ENCODE measurements at regions not wholly inside any gene's neighbourhood (a gene's known extent, or its start where the extent isn't known, plus 50 kb on each side); places are given as distances from the start of the nearest gene placed in this dataset.
A peak's percentile ranks its signal among the peaks of the same experiment; 100 is the strongest.

DNA sequence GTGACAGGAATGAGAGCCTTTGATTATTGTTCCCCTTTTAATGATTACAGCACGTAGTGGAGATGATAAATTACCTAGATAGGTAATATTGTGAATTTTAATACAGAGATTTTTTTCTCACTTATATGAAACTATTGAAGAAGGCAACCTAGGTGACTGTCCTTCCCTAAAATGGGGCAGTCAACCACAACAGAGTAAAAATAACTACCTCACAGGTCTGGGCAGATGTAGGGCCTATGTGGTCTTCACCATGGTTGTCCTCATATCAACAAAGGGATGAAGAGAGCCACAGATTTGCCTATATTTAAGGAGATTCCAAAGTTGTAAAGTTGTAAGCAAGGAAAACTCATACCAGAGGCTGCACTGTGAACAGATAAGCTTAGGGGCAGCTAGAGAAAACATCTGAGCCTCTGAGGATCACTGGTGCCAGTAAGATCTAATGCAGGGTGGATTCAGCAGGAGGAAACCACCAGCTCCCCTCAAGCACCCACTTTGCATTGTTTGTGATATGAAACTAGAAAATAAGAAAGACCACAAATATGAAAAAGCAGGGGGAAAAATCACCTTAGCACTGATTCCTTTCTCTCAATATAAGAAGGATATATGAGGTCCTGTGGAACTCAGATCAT is 547.9 kb upstream of the GALNTL6 start:
- H3K27ac Mint-ChIP-seq, result no peak overlapping the region
- H3K4me1 ChIP-seq (ENCODE audit: insufficient read depth), result no peaks in the 10 kb centered on the region
- DNase-seq (ENCODE audit: low spot score) (no peak), ATAC-seq (no peak)
- no peaks in the 10 kb centered on the region for H4K20me1 ChIP-seq (replicated peaks; ENCODE audit: insufficient read depth)
- no peaks in the 10 kb centered on the region for H3F3A ChIP-seq (replicated peaks; ENCODE audit: low read depth)
- H3K27ac ChIP-seq (ENCODE audit: low read depth), result no peak overlapping the region
- H3K36me3 Mint-ChIP-seq (ENCODE audit: low read depth), result no peaks in the 10 kb centered on the region; the same call in 2 of the 3 replicates
- no peak for TF ChIP-seq STAT1 (IDR thresholded peaks at IDR 0.05; ENCODE audit: unreplicated experiment)
- TF ChIP-seq, protein P1, sequence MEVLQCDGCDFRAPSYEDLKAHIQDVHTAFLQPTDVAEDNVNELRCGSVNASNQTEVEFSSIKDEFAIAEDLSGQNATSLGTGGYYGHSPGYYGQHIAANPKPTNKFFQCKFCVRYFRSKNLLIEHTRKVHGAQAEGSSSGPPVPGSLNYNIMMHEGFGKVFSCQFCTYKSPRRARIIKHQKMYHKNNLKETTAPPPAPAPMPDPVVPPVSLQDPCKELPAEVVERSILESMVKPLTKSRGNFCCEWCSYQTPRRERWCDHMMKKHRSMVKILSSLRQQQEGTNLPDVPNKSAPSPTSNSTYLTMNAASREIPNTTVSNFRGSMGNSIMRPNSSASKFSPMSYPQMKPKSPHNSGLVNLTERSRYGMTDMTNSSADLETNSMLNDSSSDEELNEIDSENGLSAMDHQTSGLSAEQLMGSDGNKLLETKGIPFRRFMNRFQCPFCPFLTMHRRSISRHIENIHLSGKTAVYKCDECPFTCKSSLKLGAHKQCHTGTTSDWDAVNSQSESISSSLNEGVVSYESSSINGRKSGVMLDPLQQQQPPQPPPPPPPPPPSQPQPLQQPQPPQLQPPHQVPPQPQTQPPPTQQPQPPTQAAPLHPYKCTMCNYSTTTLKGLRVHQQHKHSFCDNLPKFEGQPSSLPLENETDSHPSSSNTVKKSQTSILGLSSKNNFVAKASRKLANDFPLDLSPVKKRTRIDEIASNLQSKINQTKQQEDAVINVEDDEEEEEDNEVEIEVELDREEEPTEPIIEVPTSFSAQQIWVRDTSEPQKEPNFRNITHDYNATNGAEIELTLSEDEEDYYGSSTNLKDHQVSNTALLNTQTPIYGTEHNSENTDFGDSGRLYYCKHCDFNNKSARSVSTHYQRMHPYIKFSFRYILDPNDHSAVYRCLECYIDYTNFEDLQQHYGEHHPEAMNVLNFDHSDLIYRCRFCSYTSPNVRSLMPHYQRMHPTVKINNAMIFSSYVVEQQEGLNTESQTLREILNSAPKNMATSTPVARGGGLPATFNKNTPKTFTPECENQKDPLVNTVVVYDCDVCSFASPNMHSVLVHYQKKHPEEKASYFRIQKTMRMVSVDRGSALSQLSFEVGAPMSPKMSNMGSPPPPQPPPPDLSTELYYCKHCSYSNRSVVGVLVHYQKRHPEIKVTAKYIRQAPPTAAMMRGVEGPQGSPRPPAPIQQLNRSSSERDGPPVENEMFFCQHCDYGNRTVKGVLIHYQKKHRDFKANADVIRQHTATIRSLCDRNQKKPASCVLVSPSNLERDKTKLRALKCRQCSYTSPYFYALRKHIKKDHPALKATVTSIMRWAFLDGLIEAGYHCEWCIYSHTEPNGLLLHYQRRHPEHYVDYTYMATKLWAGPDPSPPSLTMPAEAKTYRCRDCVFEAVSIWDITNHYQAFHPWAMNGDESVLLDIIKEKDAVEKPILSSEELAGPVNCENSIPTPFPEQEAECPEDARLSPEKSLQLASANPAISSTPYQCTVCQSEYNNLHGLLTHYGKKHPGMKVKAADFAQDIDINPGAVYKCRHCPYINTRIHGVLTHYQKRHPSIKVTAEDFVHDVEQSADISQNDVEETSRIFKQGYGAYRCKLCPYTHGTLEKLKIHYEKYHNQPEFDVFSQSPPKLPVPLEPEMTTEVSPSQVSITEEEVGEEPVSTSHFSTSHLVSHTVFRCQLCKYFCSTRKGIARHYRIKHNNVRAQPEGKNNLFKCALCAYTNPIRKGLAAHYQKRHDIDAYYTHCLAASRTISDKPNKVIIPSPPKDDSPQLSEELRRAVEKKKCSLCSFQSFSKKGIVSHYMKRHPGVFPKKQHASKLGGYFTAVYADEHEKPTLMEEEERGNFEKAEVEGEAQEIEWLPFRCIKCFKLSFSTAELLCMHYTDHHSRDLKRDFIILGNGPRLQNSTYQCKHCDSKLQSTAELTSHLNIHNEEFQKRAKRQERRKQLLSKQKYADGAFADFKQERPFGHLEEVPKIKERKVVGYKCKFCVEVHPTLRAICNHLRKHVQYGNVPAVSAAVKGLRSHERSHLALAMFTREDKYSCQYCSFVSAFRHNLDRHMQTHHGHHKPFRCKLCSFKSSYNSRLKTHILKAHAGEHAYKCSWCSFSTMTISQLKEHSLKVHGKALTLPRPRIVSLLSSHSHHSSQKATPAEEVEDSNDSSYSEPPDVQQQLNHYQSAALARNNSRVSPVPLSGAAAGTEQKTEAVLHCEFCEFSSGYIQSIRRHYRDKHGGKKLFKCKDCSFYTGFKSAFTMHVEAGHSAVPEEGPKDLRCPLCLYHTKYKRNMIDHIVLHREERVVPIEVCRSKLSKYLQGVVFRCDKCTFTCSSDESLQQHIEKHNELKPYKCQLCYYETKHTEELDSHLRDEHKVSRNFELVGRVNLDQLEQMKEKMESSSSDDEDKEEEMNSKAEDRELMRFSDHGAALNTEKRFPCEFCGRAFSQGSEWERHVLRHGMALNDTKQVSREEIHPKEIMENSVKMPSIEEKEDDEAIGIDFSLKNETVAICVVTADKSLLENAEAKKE (CRISPR knock-in tag; IDR thresholded peaks at IDR 0.05), result no peak
- no peak overlapping the region for H2AFZ ChIP-seq
- H3K27me3 ChIP-seq (ENCODE audit: insufficient read depth), result no peaks in the 10 kb centered on the region
- peaks cover 2% of the 10 kb centered on the region for H3K27me3 Mint-ChIP-seq (ENCODE audit: insufficient read depth, low read depth, poor library complexity)
- H3K4me2 ChIP-seq, result no peak overlapping the region
- H3K4me1 Mint-ChIP-seq, result no peaks in the 10 kb centered on the region
- H3K4me3 ChIP-seq, result no peak overlapping the region
- no peaks in the 10 kb centered on the region for H3K79me2 ChIP-seq (replicated peaks; ENCODE audit: insufficient read depth)
- no peaks in the 10 kb centered on the region for H3K36me3 ChIP-seq (ENCODE audit: insufficient read depth)
- H3K9me3 Mint-ChIP-seq, result peaks cover 11% of the 10 kb centered on the region; the same call in 2 of the 3 replicates
- no peak overlapping the region for H3K4me3 Mint-ChIP-seq
- H3K9me2 ChIP-seq (ENCODE audit: insufficient read depth), result no peaks in the 10 kb centered on the region

DNA sequence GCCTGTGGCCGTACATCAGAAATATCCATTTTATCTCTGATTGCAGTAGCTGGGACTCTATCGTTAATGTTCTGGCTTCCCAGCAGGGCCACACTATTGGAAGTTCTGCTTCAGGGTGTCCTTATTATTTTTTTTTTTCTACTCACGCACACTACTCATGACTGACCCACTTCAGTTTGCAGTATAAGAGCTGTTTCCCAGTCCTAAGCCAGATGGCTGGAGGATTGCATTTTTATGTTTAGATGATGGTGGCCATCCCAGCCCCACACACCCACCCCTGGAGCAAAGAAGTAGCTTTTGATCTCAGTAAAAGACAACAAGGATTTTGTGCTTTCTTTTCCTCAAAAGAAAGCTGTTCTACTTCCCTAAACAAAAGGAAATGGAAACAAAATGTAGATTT is 557.0 kb upstream of the GALNTL6 start:
- DNase-seq (ENCODE audit: low spot score) (no peak), ATAC-seq (no peak)
- Histone ChIP-seq H3K27me3 (ENCODE audit: insufficient read depth) (no peaks in the 10 kb centered on the region), H2AFZ (peak overlapping the region; percentile 39; the same call in 1 of the 2 replicates), H3K36me3 (ENCODE audit: insufficient read depth) (no peaks in the 10 kb centered on the region), H3F3A (replicated peaks; ENCODE audit: low read depth) (no peaks in the 10 kb centered on the region), H3K9me2 (ENCODE audit: insufficient read depth) (no peaks in the 10 kb centered on the region), H4K20me1 (replicated peaks; ENCODE audit: insufficient read depth) (no peaks in the 10 kb centered on the region), H3K27ac (ENCODE audit: low read depth) (no peak overlapping the region), H3K4me1 (ENCODE audit: insufficient read depth) (peaks cover 4% of the 10 kb centered on the region; the same call in 1 of the 2 replicates), H3K79me2 (replicated peaks; ENCODE audit: insufficient read depth) (no peaks in the 10 kb centered on the region), H3K4me2 (no peak overlapping the region), H3K4me3 (no peak overlapping the region)
- H3K36me3 Mint-ChIP-seq (ENCODE audit: low read depth), result no peaks in the 10 kb centered on the region; the same call in 2 of the 3 replicates
- peaks cover 8% of the 10 kb centered on the region for H3K4me1 Mint-ChIP-seq
- H3K4me3 Mint-ChIP-seq, result no peak overlapping the region
- peaks cover 19% of the 10 kb centered on the region; the same call in 2 of the 3 replicates for H3K9me3 Mint-ChIP-seq
- H3K27me3 Mint-ChIP-seq (ENCODE audit: insufficient read depth, low read depth, poor library complexity), result peaks cover 3% of the 10 kb centered on the region
- H3K27ac Mint-ChIP-seq, result no peak overlapping the region
- TF ChIP-seq ZNF331 (CRISPR knock-in tag; IDR thresholded peaks at IDR 0.05; ENCODE audit: low read depth) (no peak), ZNF114 (CRISPR knock-in tag; IDR thresholded peaks at IDR 0.05) (no peak), POLR2AphosphoS5 (IDR thresholded peaks at IDR 0.05; ENCODE audit: low read depth) (no peak), JUNB (IDR thresholded peaks at IDR 0.05; ENCODE audit: unreplicated experiment) (no peak), EZH2phosphoT487 (IDR thresholded peaks at IDR 0.05; ENCODE audit: unreplicated experiment) (no peak)
- TF ChIP-seq, protein P2, sequence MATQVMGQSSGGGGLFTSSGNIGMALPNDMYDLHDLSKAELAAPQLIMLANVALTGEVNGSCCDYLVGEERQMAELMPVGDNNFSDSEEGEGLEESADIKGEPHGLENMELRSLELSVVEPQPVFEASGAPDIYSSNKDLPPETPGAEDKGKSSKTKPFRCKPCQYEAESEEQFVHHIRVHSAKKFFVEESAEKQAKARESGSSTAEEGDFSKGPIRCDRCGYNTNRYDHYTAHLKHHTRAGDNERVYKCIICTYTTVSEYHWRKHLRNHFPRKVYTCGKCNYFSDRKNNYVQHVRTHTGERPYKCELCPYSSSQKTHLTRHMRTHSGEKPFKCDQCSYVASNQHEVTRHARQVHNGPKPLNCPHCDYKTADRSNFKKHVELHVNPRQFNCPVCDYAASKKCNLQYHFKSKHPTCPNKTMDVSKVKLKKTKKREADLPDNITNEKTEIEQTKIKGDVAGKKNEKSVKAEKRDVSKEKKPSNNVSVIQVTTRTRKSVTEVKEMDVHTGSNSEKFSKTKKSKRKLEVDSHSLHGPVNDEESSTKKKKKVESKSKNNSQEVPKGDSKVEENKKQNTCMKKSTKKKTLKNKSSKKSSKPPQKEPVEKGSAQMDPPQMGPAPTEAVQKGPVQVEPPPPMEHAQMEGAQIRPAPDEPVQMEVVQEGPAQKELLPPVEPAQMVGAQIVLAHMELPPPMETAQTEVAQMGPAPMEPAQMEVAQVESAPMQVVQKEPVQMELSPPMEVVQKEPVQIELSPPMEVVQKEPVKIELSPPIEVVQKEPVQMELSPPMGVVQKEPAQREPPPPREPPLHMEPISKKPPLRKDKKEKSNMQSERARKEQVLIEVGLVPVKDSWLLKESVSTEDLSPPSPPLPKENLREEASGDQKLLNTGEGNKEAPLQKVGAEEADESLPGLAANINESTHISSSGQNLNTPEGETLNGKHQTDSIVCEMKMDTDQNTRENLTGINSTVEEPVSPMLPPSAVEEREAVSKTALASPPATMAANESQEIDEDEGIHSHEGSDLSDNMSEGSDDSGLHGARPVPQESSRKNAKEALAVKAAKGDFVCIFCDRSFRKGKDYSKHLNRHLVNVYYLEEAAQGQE (IDR thresholded peaks at IDR 0.05; ENCODE audit: unreplicated experiment), result no peak
- TF ChIP-seq, protein P3, sequence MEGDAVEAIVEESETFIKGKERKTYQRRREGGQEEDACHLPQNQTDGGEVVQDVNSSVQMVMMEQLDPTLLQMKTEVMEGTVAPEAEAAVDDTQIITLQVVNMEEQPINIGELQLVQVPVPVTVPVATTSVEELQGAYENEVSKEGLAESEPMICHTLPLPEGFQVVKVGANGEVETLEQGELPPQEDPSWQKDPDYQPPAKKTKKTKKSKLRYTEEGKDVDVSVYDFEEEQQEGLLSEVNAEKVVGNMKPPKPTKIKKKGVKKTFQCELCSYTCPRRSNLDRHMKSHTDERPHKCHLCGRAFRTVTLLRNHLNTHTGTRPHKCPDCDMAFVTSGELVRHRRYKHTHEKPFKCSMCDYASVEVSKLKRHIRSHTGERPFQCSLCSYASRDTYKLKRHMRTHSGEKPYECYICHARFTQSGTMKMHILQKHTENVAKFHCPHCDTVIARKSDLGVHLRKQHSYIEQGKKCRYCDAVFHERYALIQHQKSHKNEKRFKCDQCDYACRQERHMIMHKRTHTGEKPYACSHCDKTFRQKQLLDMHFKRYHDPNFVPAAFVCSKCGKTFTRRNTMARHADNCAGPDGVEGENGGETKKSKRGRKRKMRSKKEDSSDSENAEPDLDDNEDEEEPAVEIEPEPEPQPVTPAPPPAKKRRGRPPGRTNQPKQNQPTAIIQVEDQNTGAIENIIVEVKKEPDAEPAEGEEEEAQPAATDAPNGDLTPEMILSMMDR (conservative IDR thresholded peaks at IDR 0.05; ENCODE audit: low read depth in 2 of 2), result no peak

Data from GM23338 (cell line).